ENCODE measurements at regions not wholly inside any gene's neighbourhood (a gene's known extent, or its start where the extent isn't known, plus 50 kb on each side); places are given as distances from the start of the nearest gene placed in this dataset.

GRCh38 chr13:105073041-105073440 is 1462.4 kb downstream of the EFNB2 start:
- Histone ChIP-seq H3K9me3 (ENCODE audit: low read depth) (no peaks in the 10 kb centered on the region), H3K36me3 (no peaks in the 10 kb centered on the region), H3K4me3 (no peak overlapping the region), H3K4me1 (ENCODE audit: low read depth) (no peaks in the 10 kb centered on the region), H3K27me3 (no peaks in the 10 kb centered on the region), H3K27ac (no peak overlapping the region)
- TF ChIP-seq CTCF (IDR thresholded peaks at IDR 0.05; ENCODE audit: low read depth, low read length) = no peak
- DNase-seq (ENCODE audit: low read depth in 1 of 2, low spot score in 1 of 2) = no peak

GRCh38 chr13:105070452-105070851 is 1465.0 kb downstream of the EFNB2 start:
- no peaks in the 10 kb centered on the region for H3K4me1 ChIP-seq (ENCODE audit: low read depth)
- DNase-seq (ENCODE audit: low read depth in 1 of 2, low spot score in 1 of 2) = no peak
- H3K27ac ChIP-seq = no peak overlapping the region
- no peaks in the 10 kb centered on the region for H3K9me3 ChIP-seq (ENCODE audit: low read depth)
- H3K36me3 ChIP-seq = no peaks in the 10 kb centered on the region
- H3K4me3 ChIP-seq = no peak overlapping the region
- no peak for TF ChIP-seq CTCF (IDR thresholded peaks at IDR 0.05; ENCODE audit: low read depth, low read length)
- no peaks in the 10 kb centered on the region for H3K27me3 ChIP-seq

- TF ChIP-seq CTCF (IDR thresholded peaks at IDR 0.05; ENCODE audit: low read depth, low read length) = no peak
- H3K27ac ChIP-seq = no peak overlapping the region
- no peak overlapping the region for H3K4me3 ChIP-seq
- no peak for DNase-seq (ENCODE audit: low read depth in 1 of 2, low spot score in 1 of 2)
- no peaks in the 10 kb centered on the region for H3K27me3 ChIP-seq
- H3K9me3 ChIP-seq (ENCODE audit: low read depth) = no peaks in the 10 kb centered on the region
- no peaks in the 10 kb centered on the region for H3K36me3 ChIP-seq
- H3K4me1 ChIP-seq (ENCODE audit: low read depth) = no peaks in the 10 kb centered on the region
Measured at GRCh38 chr13:105069106-105069505, 1466.4 kb downstream of the EFNB2 start.

- H3K36me3 ChIP-seq = no peaks in the 10 kb centered on the region
- DNase-seq (ENCODE audit: low read depth in 1 of 2, low spot score in 1 of 2) = no peak
- H3K27ac ChIP-seq = no peak overlapping the region
- no peaks in the 10 kb centered on the region for H3K9me3 ChIP-seq (ENCODE audit: low read depth)
- no peaks in the 10 kb centered on the region for H3K4me1 ChIP-seq (ENCODE audit: low read depth)
- no peak overlapping the region for H3K4me3 ChIP-seq
- no peaks in the 10 kb centered on the region for H3K27me3 ChIP-seq
- TF ChIP-seq CTCF (IDR thresholded peaks at IDR 0.05; ENCODE audit: low read depth, low read length) = no peak
Measured at GRCh38 chr13:105063676-105064075, 1471.8 kb downstream of the EFNB2 start.

- Histone ChIP-seq H3K4me1 (ENCODE audit: low read depth) (no peaks in the 10 kb centered on the region), H3K27me3 (no peaks in the 10 kb centered on the region), H3K9me3 (ENCODE audit: low read depth) (no peaks in the 10 kb centered on the region), H3K27ac (no peak overlapping the region), H3K4me3 (no peak overlapping the region), H3K36me3 (no peaks in the 10 kb centered on the region)
- no peak for DNase-seq (ENCODE audit: low read depth in 1 of 2, low spot score in 1 of 2)
- TF ChIP-seq CTCF (IDR thresholded peaks at IDR 0.05; ENCODE audit: low read depth, low read length) = no peak
Measured at GRCh38 chr13:105059786-105060185, 1475.7 kb downstream of the EFNB2 start.

GRCh38 chr13:105058517-105058916 is 1476.9 kb downstream of the EFNB2 start:
- DNase-seq (ENCODE audit: low read depth in 1 of 2, low spot score in 1 of 2) = no peak
- Histone ChIP-seq H3K4me1 (ENCODE audit: low read depth) (no peaks in the 10 kb centered on the region), H3K27ac (no peak overlapping the region), H3K27me3 (no peaks in the 10 kb centered on the region), H3K4me3 (no peak overlapping the region), H3K36me3 (no peaks in the 10 kb centered on the region), H3K9me3 (ENCODE audit: low read depth) (no peaks in the 10 kb centered on the region)
- no peak for TF ChIP-seq CTCF (IDR thresholded peaks at IDR 0.05; ENCODE audit: low read depth, low read length)

All from cardiac muscle cell (in vitro differentiated cells and primary cell).